HG02852 (cell line): ENCODE measurements at regions not wholly inside any gene's neighbourhood (a gene's known extent, or its start where the extent isn't known, plus 50 kb on each side); places are given as distances from the start of the nearest gene placed in this dataset.

ENCODE experiments used
- ATAC-seq: cut with Tn5 transposase; IDR thresholded peaks from one replicate; pipeline ENCODE4 v1.9.1; 2021; ENCODE audit warnings: mild to moderate bottlenecking, moderate library complexity; ENCODE audit not compliant: unreplicated experiment

DNA sequence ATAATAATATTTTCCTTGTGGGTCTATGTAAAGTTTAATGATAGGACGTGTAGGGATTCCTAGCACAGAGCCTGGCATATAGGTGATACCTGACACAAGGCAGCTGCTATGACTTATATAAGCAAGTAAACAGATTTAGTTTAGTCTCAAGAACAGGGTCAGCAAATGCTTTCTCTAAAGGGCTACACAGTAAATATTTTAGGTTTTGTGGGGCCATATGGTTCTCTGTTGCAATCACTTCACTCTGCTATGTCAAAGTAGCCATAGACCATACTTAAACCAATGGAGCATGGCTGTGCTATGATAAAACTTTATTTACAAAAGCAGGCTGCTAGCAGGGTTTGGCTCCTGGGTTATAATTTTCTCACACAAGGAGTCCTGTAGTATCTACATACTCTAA lies 204.8 kb upstream of the KLF4 start:
- ATAC-seq = no peak

DNA sequence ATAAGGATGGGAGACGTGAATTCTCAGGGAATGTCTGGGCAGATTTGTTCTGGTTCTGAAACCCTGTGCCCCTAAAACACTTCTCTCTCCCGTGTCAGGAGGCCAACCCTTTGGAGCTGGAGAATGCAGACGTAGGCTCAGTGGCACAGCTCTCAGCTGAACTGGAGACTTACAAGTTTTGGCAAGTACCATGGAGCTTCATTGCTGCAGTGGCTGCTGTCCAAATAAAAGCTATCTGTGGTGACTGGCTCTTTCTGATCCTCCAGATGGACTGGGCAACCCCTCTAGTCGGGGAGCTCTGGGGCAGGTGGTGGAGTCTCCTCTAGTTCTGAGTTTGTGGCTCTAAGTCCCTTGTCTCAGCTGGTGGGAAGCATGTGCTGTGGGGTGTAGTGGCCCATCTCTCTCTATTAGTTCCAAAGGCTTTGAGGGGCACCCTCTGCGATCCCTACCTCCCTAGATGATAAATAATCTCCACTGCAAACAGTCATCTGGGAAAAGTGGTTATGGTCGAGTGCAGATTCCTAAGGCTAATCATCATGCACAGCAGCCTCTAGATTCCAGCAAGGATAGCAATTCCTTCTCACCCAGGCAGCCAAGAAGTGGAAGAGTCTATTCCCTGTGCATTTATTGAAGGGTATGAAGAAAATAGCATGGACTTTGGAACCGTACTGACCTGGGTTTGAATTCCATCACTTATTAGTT lies 204.2 kb upstream of the KLF4 start:
- no peak for ATAC-seq

- no peak for ATAC-seq
These were observed 202.1 kb upstream of the KLF4 start for GRCh38 chr9:107691664-107692063.

DNA sequence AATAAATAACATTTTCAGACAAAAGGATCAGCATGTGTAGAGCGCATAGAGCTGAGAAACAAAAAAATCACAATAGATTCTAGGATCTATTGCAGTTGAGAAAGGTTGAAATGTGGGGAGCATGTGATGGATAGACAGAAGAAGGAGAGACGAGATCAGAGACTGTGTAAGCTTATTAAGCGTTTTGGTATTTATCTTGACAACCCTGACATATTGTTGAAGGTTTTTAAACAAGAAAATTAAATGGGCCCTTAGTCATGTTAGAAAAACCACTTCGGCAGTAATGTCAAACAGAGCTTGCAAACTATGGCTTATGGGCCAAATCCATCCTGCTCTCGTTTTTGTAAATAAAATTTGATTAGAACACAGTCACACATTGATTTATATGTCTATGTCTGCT lies 200.5 kb upstream of the KLF4 start:
- no peak for ATAC-seq

- ATAC-seq = no peak
These were observed 199.2 kb upstream of the KLF4 start for GRCh38 chr9:107688728-107689127.

DNA sequence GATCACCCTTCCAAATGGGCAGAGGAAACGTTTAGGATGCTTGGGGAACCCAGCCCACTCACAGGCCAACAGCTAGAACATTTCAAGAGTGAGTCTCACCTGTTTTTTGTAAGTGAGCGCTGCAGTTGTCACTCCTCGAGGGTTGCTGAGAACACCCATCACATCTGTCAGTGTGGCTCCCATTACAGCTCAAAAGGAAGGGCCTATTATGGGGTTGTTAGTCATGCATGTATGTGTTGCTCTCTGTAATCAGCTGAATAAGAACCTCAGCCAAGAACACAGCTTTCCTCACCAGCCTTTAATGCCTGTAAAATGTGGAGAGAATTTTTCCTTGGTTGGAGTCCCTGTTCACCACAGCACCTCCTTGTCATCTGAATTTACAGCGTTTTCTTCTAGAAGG lies 196.3 kb upstream of the KLF4 start:
- ATAC-seq = no peak

- no peak for ATAC-seq
These were observed 195.8 kb upstream of the KLF4 start for GRCh38 chr9:107685376-107685775.

- ATAC-seq = no peak
These were observed 194.7 kb upstream of the KLF4 start for GRCh38 chr9:107684224-107684623.

DNA sequence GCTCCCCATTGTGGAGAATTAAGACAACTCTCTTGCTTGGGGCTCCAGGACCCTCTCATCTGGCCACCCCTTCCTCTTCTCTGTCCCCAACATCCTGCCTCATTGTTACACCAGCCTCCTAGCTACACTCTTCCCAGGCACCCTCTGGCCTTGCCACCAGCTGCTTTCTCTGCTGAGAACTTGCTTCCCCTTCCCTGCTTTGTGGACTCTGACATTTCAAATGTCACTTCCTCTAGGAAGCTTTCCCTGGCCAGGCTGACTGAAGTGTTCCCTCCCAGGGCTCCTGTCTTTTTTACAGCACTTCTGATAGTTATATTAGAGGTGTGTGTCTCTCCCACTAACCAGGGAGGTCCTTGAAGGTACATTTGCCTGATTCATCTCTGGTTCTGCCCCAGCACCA lies 194.0 kb upstream of the KLF4 start:
- no peak for ATAC-seq

DNA sequence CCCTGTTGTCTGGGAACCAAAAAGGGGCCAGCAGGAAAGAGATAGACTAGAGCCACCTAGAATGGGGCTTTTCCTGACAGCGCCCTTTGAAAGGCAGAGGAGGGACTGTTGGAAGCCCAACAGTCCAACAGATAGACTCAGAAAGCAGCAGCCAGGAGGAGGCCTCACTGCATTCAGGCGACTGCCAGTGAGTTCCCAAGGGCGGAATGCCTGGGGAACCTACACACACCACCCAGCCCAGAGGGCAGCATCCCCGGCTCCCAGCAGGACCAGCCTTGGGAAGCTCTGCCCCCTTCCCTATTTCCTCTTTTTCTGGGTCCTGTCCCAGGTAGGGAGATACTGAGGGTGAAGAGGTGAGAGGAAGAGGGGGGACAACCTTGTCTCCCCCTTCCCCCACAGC lies 192.4 kb upstream of the KLF4 start:
- ATAC-seq = no peak

DNA sequence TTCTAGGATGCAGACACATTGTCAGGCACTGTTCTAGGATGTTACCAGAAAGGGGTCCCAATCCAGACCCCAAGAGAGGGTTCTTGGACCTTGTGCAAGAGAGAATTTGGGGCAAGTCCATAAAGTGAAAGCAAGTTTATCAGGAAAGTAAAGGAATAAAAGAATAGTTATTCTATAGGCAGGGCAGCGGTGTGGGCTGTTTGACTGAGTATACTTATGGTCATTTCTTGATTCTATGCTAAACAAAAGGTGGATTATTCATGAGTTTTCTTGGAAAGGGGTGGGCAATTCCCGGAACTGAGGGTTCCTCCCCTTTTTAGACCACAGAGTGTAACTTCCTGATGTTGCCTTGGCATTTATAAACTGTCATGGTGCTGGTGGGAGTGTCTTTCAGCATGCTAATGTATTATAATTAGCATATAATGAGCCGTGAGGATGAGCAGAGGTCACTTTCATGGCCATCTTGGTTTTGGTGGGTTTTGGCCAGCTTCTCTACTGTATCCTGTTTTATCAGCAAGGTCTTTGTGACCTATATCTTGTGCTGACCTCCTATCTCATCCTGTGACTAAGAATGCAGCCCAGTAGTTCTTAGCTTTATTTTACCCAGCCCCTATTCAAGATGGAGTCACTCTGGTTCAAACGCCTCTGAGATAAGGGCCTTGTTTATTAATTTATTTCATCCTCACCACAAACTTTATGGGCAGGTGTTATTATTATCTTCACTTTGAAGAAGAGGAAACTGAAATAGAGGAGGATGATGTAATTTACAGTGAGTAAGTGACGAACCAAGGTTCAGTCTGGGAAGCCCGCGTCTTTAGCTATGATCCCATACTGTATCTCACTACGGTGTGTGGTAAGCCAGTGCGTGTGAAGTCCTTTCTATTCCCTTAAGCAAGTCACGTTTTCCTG lies 186.0 kb upstream of the KLF4 start:
- ATAC-seq = no peak

- no peak for ATAC-seq
These were observed 185.2 kb upstream of the KLF4 start for GRCh38 chr9:107674721-107675277.

DNA sequence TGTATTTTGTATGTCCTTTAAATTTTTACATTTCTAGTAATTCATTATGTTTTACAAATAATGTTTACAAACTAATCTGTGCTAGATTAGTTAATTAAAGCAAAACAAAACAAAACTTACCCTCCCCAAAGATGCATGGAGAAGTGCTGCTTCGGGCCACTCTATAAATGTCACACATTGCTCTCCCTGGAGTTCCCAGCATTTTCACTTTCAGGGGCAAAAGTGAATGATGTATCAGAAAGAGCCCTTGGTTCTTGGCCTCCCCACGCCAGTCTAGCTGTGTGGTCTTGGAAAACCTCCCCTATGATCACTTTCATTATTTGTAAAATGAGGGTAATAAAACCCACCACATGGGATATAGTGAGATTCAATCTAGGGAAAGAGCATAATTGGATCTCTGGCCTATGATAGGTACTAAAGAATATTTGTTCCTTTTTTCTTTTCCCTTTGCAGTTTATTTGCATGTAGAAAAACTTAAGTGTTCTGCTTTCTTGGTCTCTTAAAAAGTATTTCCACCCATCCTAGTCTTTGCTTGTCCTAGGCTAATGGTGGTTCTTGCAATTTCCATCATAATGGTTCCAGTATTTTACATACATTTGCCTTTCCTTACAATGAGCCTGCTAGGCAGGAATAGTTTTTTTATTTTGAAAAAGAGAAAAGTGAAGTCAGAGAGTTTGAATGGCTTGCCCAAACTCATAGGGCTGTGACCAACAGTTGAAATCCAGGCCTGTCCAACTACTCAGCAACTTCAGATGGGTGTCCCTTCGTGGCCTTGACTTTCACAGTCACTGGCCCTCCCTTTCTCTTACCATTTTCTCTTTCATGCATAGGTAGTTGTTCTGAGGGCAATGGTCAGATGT lies 184.5 kb upstream of the KLF4 start:
- no peak for ATAC-seq

GRCh38 chr9:107671588-107671987 lies 182.0 kb upstream of the KLF4 start:
- no peak for ATAC-seq

- no peak for ATAC-seq
These were observed 179.9 kb upstream of the KLF4 start for GRCh38 chr9:107669422-107669821.

- no peak for ATAC-seq
These were observed 177.9 kb upstream of the KLF4 start for GRCh38 chr9:107667231-107668070.

DNA sequence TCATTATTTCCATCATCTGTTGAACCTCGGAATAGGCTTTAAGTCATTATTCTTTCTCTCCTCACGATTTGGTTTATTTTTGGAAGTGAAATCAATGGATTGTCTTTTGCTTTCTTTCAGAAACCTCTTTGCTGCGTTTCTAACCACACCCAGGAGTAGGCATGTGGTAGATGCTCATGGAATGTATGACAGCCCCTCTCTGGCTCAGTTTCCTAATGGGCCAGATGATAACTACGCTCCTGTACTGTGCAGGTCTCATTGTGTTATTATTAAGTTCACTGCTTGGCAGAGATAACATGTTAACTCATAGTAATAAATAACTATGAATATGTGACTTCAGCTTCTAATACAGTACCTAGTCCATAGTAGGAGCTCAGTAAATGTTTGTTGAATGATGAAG lies 175.5 kb upstream of the KLF4 start:
- ATAC-seq = no peak

DNA sequence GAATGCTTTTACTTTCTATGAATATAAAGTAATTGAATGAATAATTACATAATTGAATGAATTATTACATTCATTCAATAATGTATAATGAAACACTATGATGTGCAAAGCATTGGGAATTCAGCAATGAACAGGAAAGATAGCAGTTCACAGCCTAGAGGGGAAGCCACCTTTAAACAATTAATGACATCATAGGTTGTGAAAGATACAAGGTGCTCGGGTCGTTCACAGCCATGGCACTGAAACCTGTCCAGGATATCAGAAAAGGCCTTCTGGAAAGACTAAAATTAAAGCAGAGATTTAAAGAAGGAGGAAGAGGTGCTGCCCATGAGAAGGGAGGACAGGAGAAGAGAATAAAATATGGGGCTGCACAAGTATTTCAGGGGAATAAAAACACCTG lies 171.4 kb upstream of the KLF4 start:
- ATAC-seq = no peak

DNA sequence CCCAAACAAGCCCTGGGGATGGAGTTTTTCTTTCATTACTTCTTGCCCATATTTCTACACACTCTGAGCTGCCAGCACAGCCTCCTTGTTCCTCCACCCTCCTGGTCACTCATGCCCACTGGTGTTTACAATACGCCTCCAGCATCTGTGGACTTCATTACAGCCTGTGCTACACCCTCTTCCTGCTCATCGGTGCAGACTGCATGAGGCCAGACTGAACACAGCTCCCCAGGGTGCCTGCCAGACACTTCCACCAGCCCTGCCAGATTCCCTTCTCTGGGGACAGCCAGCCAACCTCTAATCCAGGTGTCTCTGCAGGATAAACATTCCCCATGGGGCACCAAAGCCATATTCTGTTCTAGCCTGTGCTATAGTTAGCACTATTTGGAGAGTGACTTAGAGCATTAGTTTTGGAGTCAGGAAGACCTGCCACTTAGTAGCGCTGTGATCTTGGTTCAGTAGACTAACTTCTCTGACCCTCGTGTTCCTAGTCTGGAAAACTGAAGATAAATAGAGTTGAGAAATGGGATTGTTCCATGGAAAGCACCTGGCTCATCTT lies 163.8 kb upstream of the KLF4 start:
- no peak for ATAC-seq

DNA sequence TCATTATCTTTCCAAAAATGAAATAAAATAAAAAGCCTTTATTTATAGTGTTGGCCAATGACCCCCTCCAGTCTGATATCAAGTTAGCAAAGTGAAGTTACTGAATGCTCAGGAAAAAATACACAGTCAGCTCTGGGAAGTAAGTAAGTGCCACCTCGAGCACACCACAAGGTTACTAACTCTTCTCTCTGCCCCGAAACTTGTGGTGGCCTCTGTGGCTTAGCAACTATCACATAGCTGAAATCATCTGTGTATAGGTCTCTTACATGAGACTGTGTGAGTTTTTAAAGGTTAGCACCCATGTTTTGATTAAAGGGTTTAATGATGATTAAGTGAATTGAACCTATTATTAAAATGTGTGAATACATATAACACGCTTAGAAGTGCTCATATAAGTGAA lies 161.4 kb upstream of the KLF4 start:
- ATAC-seq = no peak
